ENCODE measurements at regions not wholly inside any gene's neighbourhood (a gene's known extent, or its start where the extent isn't known, plus 50 kb on each side); places are given as distances from the start of the nearest gene placed in this dataset.
"Not testable (repeated sequence)": the region's sequence is repeated elsewhere in the genome, so short reads cannot be mapped to it uniquely, and the experiment has no call there.

- DNase-seq (ENCODE audit: low read depth) = no peak
These were observed 761.7 kb upstream of the SEMA6D start for GRCh38 chr15:46955576-46955975.

GRCh38 chr15:46956456-46956855 lies 760.8 kb upstream of the SEMA6D start:
- DNase-seq (ENCODE audit: low read depth) = no peak

GRCh38 chr15:46956881-46957280 lies 760.4 kb upstream of the SEMA6D start:
- no peak for DNase-seq (ENCODE audit: low read depth)

GRCh38 chr15:46960581-46960980 lies 756.7 kb upstream of the SEMA6D start:
- DNase-seq (ENCODE audit: low read depth) = no peak

GRCh38 chr15:46961795-46962194 lies 755.5 kb upstream of the SEMA6D start:
- DNase-seq (ENCODE audit: low read depth) = no peak

- DNase-seq (ENCODE audit: low read depth) = not testable (repeated sequence)
These were observed 729.2 kb upstream of the SEMA6D start for GRCh38 chr15:46988055-46988454.

GRCh38 chr15:46996359-46996758 lies 720.9 kb upstream of the SEMA6D start:
- no peak for DNase-seq (ENCODE audit: low read depth)

GRCh38 chr15:46997501-46997900 lies 719.8 kb upstream of the SEMA6D start:
- DNase-seq (ENCODE audit: low read depth) = no peak

GRCh38 chr15:47003568-47003967 lies 713.7 kb upstream of the SEMA6D start:
- DNase-seq (ENCODE audit: low read depth) = no peak

GRCh38 chr15:47013446-47013845 lies 703.9 kb upstream of the SEMA6D start:
- no peak for DNase-seq (ENCODE audit: low read depth)

GRCh38 chr15:47027322-47027946 lies 689.9 kb upstream of the SEMA6D start:
- DNase-seq (ENCODE audit: low read depth) = no peak

GRCh38 chr15:47035475-47036406 lies 681.6 kb upstream of the SEMA6D start:
- DNase-seq (ENCODE audit: low read depth) = no peak

- no peak for DNase-seq (ENCODE audit: low read depth)
These were observed 680.3 kb upstream of the SEMA6D start for GRCh38 chr15:47037003-47037402.

GRCh38 chr15:47039225-47039624 lies 678.1 kb upstream of the SEMA6D start:
- no peak for DNase-seq (ENCODE audit: low read depth)

- no peak for DNase-seq (ENCODE audit: low read depth)
These were observed 676.0 kb upstream of the SEMA6D start for GRCh38 chr15:47041301-47041700.

- DNase-seq (ENCODE audit: low read depth) = not testable (repeated sequence)
These were observed 669.3 kb upstream of the SEMA6D start for GRCh38 chr15:47047981-47048380.

GRCh38 chr15:47066392-47066791 lies 650.9 kb upstream of the SEMA6D start:
- no peak for DNase-seq (ENCODE audit: low read depth)

GRCh38 chr15:47077846-47078245 lies 639.5 kb upstream of the SEMA6D start:
- not testable (repeated sequence) for DNase-seq (ENCODE audit: low read depth)

- no peak for DNase-seq (ENCODE audit: low read depth)
These were observed 621.5 kb upstream of the SEMA6D start for GRCh38 chr15:47095833-47096232.

GRCh38 chr15:47098526-47098925 lies 618.8 kb upstream of the SEMA6D start:
- not testable (repeated sequence) for DNase-seq (ENCODE audit: low read depth)

- not testable (repeated sequence) for DNase-seq (ENCODE audit: low read depth)
These were observed 617.5 kb upstream of the SEMA6D start for GRCh38 chr15:47099801-47100200.

GRCh38 chr15:47108800-47109199 lies 608.5 kb upstream of the SEMA6D start:
- DNase-seq (ENCODE audit: low read depth) = not testable (repeated sequence)

GRCh38 chr15:47116698-47117097 lies 600.6 kb upstream of the SEMA6D start:
- DNase-seq (ENCODE audit: low read depth) = no peak

Data from renal cortical epithelial cell (primary cell).